ENCODE measurements at regions not wholly inside any gene's neighbourhood (a gene's known extent, or its start where the extent isn't known, plus 50 kb on each side); places are given as distances from the start of the nearest gene placed in this dataset.

GRCh38 chr7:136308230-136308629 lies 331.1 kb upstream of the MTPN start:
- no peak for DNase-seq (ENCODE audit: low read depth in 2 of 2)
- no peak for TF ChIP-seq CTCF (IDR thresholded peaks at IDR 0.05; ENCODE audit: low read depth, low read length)
- no peak overlapping the region for H3K4me3 ChIP-seq (replicated peaks in 1 of 2; ENCODE audit: low read depth in 2 of 2, low read length in 2 of 2)

- TF ChIP-seq CTCF (IDR thresholded peaks at IDR 0.05; ENCODE audit: low read depth, low read length) = no peak
- peak in 1 of 2 donors; percentile 8 for DNase-seq (ENCODE audit: low read depth in 2 of 2)
- no peak overlapping the region for H3K4me3 ChIP-seq (replicated peaks in 1 of 2; ENCODE audit: low read depth in 2 of 2, low read length in 2 of 2)
Measured at GRCh38 chr7:136303162-136303561, 326.0 kb upstream of the MTPN start.

GRCh38 chr7:136302049-136302448 lies 324.9 kb upstream of the MTPN start:
- no peak for DNase-seq (ENCODE audit: low read depth in 2 of 2)
- H3K4me3 ChIP-seq (replicated peaks in 1 of 2; ENCODE audit: low read depth in 2 of 2, low read length in 2 of 2) = no peak overlapping the region
- TF ChIP-seq CTCF (IDR thresholded peaks at IDR 0.05; ENCODE audit: low read depth, low read length) = no peak

GRCh38 chr7:136294977-136295376 lies 317.8 kb upstream of the MTPN start:
- TF ChIP-seq CTCF (IDR thresholded peaks at IDR 0.05; ENCODE audit: low read depth, low read length) = no peak
- H3K4me3 ChIP-seq (replicated peaks in 1 of 2; ENCODE audit: low read depth in 2 of 2, low read length in 2 of 2) = no peak overlapping the region
- DNase-seq (ENCODE audit: low read depth in 2 of 2) = no peak

GRCh38 chr7:136293841-136294391 lies 316.8 kb upstream of the MTPN start:
- TF ChIP-seq CTCF (IDR thresholded peaks at IDR 0.05; ENCODE audit: low read depth, low read length) = no peak
- no peak for DNase-seq (ENCODE audit: low read depth in 2 of 2)
- no peak overlapping the region for H3K4me3 ChIP-seq (replicated peaks in 1 of 2; ENCODE audit: low read depth in 2 of 2, low read length in 2 of 2)

- TF ChIP-seq CTCF (IDR thresholded peaks at IDR 0.05; ENCODE audit: low read depth, low read length) = no peak
- no peak for DNase-seq (ENCODE audit: low read depth in 2 of 2)
- no peak overlapping the region for H3K4me3 ChIP-seq (replicated peaks in 1 of 2; ENCODE audit: low read depth in 2 of 2, low read length in 2 of 2)
Measured at GRCh38 chr7:136293272-136293671, 316.1 kb upstream of the MTPN start.

GRCh38 chr7:136292365-136292764 lies 315.2 kb upstream of the MTPN start:
- no peak for DNase-seq (ENCODE audit: low read depth in 2 of 2)
- no peak overlapping the region for H3K4me3 ChIP-seq (replicated peaks in 1 of 2; ENCODE audit: low read depth in 2 of 2, low read length in 2 of 2)
- no peak for TF ChIP-seq CTCF (IDR thresholded peaks at IDR 0.05; ENCODE audit: low read depth, low read length)
